ENCODE measurements at regions not wholly inside any gene's neighbourhood (a gene's known extent, or its start where the extent isn't known, plus 50 kb on each side); places are given as distances from the start of the nearest gene placed in this dataset.

DNA sequence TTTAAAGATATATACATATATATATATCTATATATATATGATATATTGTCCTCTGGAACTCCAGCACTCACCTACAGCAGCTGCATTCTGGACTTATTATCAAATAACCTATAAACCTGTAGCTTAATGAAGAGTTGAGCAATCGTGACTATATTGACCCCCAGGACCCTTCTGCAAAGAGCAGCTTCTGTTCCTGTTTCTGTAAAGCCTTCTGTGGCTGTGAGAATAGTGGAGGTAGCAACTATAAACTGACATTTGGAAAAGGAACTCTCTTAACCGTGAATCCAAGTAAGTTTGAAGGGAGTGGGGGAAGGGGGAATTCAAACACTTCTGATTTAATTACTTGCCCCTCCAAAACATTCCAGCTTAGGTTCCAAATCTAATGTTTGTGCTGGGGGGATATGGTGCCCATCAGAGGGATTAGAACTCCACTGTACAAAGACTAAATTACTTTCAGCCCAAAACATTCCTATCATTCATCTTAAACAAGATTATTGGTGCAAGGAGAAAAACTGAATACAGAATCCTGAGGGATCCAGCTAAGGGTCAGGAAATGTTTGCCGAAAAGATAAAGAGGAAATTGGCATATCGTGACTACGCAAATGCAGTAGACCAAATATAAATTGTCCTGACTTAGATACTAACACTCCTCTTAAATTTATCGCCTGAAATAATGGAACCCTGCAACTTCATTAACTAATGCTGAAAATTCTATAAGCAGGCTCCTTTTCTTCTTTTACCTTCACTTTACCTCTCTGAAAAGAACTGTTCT is 106.1 kb downstream of the DAD1 start:
- TF ChIP-seq, protein P1, sequence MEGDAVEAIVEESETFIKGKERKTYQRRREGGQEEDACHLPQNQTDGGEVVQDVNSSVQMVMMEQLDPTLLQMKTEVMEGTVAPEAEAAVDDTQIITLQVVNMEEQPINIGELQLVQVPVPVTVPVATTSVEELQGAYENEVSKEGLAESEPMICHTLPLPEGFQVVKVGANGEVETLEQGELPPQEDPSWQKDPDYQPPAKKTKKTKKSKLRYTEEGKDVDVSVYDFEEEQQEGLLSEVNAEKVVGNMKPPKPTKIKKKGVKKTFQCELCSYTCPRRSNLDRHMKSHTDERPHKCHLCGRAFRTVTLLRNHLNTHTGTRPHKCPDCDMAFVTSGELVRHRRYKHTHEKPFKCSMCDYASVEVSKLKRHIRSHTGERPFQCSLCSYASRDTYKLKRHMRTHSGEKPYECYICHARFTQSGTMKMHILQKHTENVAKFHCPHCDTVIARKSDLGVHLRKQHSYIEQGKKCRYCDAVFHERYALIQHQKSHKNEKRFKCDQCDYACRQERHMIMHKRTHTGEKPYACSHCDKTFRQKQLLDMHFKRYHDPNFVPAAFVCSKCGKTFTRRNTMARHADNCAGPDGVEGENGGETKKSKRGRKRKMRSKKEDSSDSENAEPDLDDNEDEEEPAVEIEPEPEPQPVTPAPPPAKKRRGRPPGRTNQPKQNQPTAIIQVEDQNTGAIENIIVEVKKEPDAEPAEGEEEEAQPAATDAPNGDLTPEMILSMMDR (IDR thresholded peaks at IDR 0.05) = no peak
- TF ChIP-seq SIN3A (IDR thresholded peaks at IDR 0.05; ENCODE audit: borderline replicate concordance, insufficient read depth, low read depth, low read length) = no peak
- no peak for TF ChIP-seq POLR2AphosphoS5 (IDR thresholded peaks at IDR 0.05; ENCODE audit: low read depth, low read length)
- TF ChIP-seq, protein P2, sequence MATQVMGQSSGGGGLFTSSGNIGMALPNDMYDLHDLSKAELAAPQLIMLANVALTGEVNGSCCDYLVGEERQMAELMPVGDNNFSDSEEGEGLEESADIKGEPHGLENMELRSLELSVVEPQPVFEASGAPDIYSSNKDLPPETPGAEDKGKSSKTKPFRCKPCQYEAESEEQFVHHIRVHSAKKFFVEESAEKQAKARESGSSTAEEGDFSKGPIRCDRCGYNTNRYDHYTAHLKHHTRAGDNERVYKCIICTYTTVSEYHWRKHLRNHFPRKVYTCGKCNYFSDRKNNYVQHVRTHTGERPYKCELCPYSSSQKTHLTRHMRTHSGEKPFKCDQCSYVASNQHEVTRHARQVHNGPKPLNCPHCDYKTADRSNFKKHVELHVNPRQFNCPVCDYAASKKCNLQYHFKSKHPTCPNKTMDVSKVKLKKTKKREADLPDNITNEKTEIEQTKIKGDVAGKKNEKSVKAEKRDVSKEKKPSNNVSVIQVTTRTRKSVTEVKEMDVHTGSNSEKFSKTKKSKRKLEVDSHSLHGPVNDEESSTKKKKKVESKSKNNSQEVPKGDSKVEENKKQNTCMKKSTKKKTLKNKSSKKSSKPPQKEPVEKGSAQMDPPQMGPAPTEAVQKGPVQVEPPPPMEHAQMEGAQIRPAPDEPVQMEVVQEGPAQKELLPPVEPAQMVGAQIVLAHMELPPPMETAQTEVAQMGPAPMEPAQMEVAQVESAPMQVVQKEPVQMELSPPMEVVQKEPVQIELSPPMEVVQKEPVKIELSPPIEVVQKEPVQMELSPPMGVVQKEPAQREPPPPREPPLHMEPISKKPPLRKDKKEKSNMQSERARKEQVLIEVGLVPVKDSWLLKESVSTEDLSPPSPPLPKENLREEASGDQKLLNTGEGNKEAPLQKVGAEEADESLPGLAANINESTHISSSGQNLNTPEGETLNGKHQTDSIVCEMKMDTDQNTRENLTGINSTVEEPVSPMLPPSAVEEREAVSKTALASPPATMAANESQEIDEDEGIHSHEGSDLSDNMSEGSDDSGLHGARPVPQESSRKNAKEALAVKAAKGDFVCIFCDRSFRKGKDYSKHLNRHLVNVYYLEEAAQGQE (IDR thresholded peaks at IDR 0.05; ENCODE audit: insufficient read depth in 1 of 2, low read depth in 2 of 2, low read length in 1 of 2) = no peak
